ENCODE measurements at regions not wholly inside any gene's neighbourhood (a gene's known extent, or its start where the extent isn't known, plus 50 kb on each side); places are given as distances from the start of the nearest gene placed in this dataset.

GRCh38 chr10:4671451-4672145 is 154.4 kb upstream of the AKR1E2 start:
- TF ChIP-seq TAF1 (IDR thresholded peaks at IDR 0.05; ENCODE audit: low read depth), result no peak
- TF ChIP-seq YY1 (IDR thresholded peaks at IDR 0.05; ENCODE audit: low read depth), result no peak
- TF ChIP-seq USF1 (IDR thresholded peaks at IDR 0.05), result no peak
- no peak for TF ChIP-seq RAD21 (IDR thresholded peaks at IDR 0.05; ENCODE audit: low read depth)
- no peak for TF ChIP-seq FOXM1 (IDR thresholded peaks at IDR 0.05; ENCODE audit: borderline replicate concordance, low read depth)
- TF ChIP-seq ZBTB7A (IDR thresholded peaks at IDR 0.05; ENCODE audit: low read depth), result no peak
- no peak for TF ChIP-seq CEBPB (IDR thresholded peaks at IDR 0.05)
- no peak for TF ChIP-seq CREB1 (IDR thresholded peaks at IDR 0.05; ENCODE audit: low read depth)
- TF ChIP-seq TCF12 (IDR thresholded peaks at IDR 0.05; ENCODE audit: low read depth), result no peak
- TF ChIP-seq, protein P1, sequence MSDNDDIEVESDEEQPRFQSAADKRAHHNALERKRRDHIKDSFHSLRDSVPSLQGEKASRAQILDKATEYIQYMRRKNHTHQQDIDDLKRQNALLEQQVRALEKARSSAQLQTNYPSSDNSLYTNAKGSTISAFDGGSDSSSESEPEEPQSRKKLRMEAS (IDR thresholded peaks at IDR 0.05), result no peak
- no peak for TF ChIP-seq EP300 (IDR thresholded peaks at IDR 0.05; ENCODE audit: borderline replicate concordance)
- TF ChIP-seq TEAD4 (IDR thresholded peaks at IDR 0.05), result no peak
- no peak for TF ChIP-seq REST (IDR thresholded peaks at IDR 0.05; ENCODE audit: low read depth)
- TF ChIP-seq EGR1 (IDR thresholded peaks at IDR 0.05), result no peak
- no peak for TF ChIP-seq NFIC (IDR thresholded peaks at IDR 0.05)

- TF ChIP-seq TCF12 (IDR thresholded peaks at IDR 0.05; ENCODE audit: low read depth) (no peak), EP300 (IDR thresholded peaks at IDR 0.05; ENCODE audit: borderline replicate concordance) (0 out of 2 replicates have a peak, but pooled peaks have one; percentile 12)
Measured at GRCh38 chr10:4670737-4671136, 155.3 kb upstream of the AKR1E2 start.

DNA sequence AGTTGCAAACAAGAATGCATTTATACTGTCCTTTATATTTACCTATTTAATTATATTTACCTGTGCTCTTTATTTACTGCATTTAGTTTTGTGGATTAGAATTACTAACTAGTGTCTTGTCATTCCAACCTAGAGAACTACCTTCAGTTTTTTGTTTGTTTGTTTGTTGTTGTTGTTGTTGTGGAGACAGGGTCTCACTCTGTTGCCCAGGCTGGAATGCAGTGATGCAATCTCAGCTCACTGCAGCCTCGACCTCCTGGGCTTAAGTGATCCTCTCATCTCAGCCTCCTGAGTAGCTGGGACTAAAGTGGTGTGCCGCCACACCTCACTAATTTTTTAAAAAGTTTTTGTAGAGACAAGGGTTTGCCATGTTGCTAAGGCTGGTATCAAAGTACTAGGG is 156.4 kb upstream of the AKR1E2 start:
- TF ChIP-seq CEBPB (IDR thresholded peaks at IDR 0.05), result no peak
- no peak for TF ChIP-seq EP300 (IDR thresholded peaks at IDR 0.05; ENCODE audit: borderline replicate concordance)
- TF ChIP-seq ZBTB7A (IDR thresholded peaks at IDR 0.05; ENCODE audit: low read depth), result no peak
- TF ChIP-seq USF1 (IDR thresholded peaks at IDR 0.05), result no peak
- TF ChIP-seq YY1 (IDR thresholded peaks at IDR 0.05; ENCODE audit: low read depth), result no peak
- no peak for TF ChIP-seq TAF1 (IDR thresholded peaks at IDR 0.05; ENCODE audit: low read depth)
- TF ChIP-seq NFIC (IDR thresholded peaks at IDR 0.05), result no peak
- TF ChIP-seq FOXM1 (IDR thresholded peaks at IDR 0.05; ENCODE audit: borderline replicate concordance, low read depth), result no peak
- TF ChIP-seq REST (IDR thresholded peaks at IDR 0.05; ENCODE audit: low read depth), result no peak
- no peak for TF ChIP-seq CREB1 (IDR thresholded peaks at IDR 0.05; ENCODE audit: low read depth)
- no peak for TF ChIP-seq TEAD4 (IDR thresholded peaks at IDR 0.05)
- no peak for TF ChIP-seq TCF12 (IDR thresholded peaks at IDR 0.05; ENCODE audit: low read depth)

DNA sequence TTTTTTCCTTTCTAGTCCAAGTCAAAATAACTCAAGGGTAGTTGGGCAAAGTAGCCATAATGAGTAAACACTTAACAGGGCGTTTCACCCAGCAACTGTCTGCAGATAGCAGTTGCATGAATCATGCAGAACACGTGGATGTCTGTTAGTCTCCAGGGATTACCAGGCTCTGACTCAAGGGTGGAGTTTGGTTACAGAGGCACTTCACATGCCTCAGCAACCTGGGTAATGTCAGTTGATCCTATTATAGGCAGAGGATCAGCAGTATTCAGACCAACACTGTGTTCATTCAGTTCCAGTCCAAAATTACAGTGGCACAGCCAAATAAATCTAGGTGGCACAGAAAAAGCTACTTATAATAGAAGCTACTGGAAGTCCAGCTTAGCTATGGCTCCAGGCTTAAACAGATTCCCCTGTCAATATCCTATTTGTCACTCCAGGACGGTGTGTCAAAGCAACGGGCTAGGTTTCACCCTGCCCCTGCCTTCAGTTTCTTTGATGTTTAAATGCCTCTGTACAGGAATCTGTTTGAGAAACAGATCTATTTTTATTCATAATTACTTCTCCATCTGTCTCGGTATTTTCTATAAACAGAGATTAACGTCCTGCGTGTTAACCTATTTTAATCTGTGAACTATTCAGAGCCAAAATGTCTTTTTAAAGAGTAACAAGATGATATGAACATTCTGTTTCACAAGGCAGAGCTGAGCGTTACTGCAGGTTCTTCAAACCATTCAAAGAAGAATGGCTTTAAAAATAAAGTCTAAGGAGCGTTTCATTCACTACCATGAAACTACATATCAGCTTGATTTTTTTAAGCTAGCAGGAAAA is 162.6 kb upstream of the AKR1E2 start:
- TF ChIP-seq, protein P1 (IDR thresholded peaks at IDR 0.05), result peak; percentile 89
- TF ChIP-seq CREB1 (IDR thresholded peaks at IDR 0.05; ENCODE audit: low read depth), result no peak
- TF ChIP-seq CEBPB (IDR thresholded peaks at IDR 0.05), result peak; percentile 25; the same call in 1 of the 2 replicates
- peak; percentile 96 for TF ChIP-seq TCF12 (IDR thresholded peaks at IDR 0.05; ENCODE audit: low read depth)
- TF ChIP-seq FOXM1 (IDR thresholded peaks at IDR 0.05; ENCODE audit: borderline replicate concordance, low read depth), result peak; percentile 96
- no peak for TF ChIP-seq EGR1 (IDR thresholded peaks at IDR 0.05)
- TF ChIP-seq USF1 (IDR thresholded peaks at IDR 0.05), result peak; percentile 78
- peak; percentile 96 for TF ChIP-seq TEAD4 (IDR thresholded peaks at IDR 0.05)
- TF ChIP-seq ZBTB7A (IDR thresholded peaks at IDR 0.05; ENCODE audit: low read depth), result no peak
- peak; percentile 50; the same call in 1 of the 2 replicates for TF ChIP-seq YY1 (IDR thresholded peaks at IDR 0.05; ENCODE audit: low read depth)
- peak; percentile 80 for TF ChIP-seq NFIC (IDR thresholded peaks at IDR 0.05)
- peak; percentile 98 for TF ChIP-seq EP300 (IDR thresholded peaks at IDR 0.05; ENCODE audit: borderline replicate concordance)

All from Ishikawa (cell line).